Type B pancreatic cell (in vitro differentiated cells): ENCODE measurements at regions not wholly inside any gene's neighbourhood (a gene's known extent, or its start where the extent isn't known, plus 50 kb on each side); places are given as distances from the start of the nearest gene placed in this dataset.

Experiments
- DNase-seq: peaks from one replicate; pipeline ENCODE4 v3.0.0; 2021; ENCODE audit warnings: mixed read lengths; ENCODE audit not compliant: unreplicated experiment; ENCODE audit errors: extremely low spot score
- H3K27ac Mint-ChIP-seq: 2 replicates; pipeline ENCODE4 v1.8.0; 2021; ENCODE audit warnings: mild to moderate bottlenecking, mixed read lengths
- H3K27me3 Mint-ChIP-seq: 2 replicates; pipeline ENCODE4 v1.8.0; 2021; ENCODE audit warnings: mixed read lengths
- H3K36me3 Mint-ChIP-seq: 2 replicates; pipeline ENCODE4 v1.8.0; 2021; ENCODE audit warnings: mixed read lengths
- H3K4me1 Mint-ChIP-seq: one replicate; pipeline ENCODE4 v1.8.0; 2021; ENCODE audit warnings: mixed read lengths; ENCODE audit not compliant: unreplicated experiment
- H3K4me3 Mint-ChIP-seq: 2 replicates; pipeline ENCODE4 v1.8.0; 2021; ENCODE audit warnings: mild to moderate bottlenecking, mixed read lengths
- H3K9me3 Mint-ChIP-seq: 2 replicates; pipeline ENCODE4 v1.8.0; 2021; ENCODE audit warnings: mixed read lengths
- TF ChIP-seq, protein P1 (sequence below): fragments of 200-600 bp; sonication (generic); conservative IDR thresholded peaks from 2 replicates; pipeline ENCODE4 v1.5.0; 2021; ENCODE audit warnings: antibody characterized with exemption, mild to moderate bottlenecking

DNA sequence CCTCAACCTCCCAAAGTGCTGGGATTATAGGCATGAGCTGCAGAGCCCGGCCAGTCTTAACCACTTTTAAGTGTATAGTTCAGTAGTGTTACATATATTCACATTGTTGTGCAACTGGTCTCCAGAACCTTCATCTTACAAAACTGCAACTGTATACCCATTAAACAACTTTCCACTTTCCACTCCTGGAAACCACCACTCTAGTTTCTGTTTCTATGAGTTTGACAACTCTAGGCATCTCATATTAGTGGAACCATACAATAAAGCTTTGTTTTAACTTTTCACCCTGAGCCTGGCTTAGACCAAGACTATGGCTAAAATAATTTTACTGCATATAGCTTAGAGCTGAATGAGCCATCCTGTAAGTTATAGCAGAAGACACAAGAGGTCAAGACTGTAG, 108.0 kb upstream of the GOT2 start:
- no peaks in the 10 kb centered on the region for H3K4me1 Mint-ChIP-seq
- H3K4me3 Mint-ChIP-seq, result no peak overlapping the region
- no peaks in the 10 kb centered on the region for H3K36me3 Mint-ChIP-seq
- H3K27me3 Mint-ChIP-seq, result peaks cover 3% of the 10 kb centered on the region
- no peak for DNase-seq
- no peaks in the 10 kb centered on the region for H3K9me3 Mint-ChIP-seq
- no peak overlapping the region for H3K27ac Mint-ChIP-seq
- TF ChIP-seq, protein P1, sequence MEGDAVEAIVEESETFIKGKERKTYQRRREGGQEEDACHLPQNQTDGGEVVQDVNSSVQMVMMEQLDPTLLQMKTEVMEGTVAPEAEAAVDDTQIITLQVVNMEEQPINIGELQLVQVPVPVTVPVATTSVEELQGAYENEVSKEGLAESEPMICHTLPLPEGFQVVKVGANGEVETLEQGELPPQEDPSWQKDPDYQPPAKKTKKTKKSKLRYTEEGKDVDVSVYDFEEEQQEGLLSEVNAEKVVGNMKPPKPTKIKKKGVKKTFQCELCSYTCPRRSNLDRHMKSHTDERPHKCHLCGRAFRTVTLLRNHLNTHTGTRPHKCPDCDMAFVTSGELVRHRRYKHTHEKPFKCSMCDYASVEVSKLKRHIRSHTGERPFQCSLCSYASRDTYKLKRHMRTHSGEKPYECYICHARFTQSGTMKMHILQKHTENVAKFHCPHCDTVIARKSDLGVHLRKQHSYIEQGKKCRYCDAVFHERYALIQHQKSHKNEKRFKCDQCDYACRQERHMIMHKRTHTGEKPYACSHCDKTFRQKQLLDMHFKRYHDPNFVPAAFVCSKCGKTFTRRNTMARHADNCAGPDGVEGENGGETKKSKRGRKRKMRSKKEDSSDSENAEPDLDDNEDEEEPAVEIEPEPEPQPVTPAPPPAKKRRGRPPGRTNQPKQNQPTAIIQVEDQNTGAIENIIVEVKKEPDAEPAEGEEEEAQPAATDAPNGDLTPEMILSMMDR, result no peak

DNA sequence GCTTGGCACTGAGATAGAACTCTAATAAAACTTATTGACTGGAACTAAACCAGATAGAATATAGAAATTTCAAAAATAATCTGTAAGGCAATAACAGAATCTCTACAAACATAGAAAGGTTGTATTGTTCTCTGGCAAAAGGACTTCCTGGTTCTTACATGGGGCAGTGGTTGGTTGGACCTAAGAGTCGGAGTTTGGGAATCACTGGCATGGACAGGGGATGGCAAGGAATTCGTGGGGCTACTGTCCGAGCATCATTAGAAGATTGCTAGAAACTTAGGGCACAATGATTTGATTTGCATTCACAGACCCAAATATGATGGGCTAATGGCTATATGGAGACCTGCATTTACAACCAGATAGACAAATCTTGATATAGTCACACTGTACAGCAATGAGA, 103.8 kb upstream of the GOT2 start:
- Mint-ChIP-seq H3K27ac (no peak overlapping the region), H3K9me3 (no peaks in the 10 kb centered on the region), H3K4me3 (no peak overlapping the region), H3K36me3 (no peaks in the 10 kb centered on the region), H3K4me1 (no peaks in the 10 kb centered on the region), H3K27me3 (peaks cover 4% of the 10 kb centered on the region)
- DNase-seq, result no peak
- TF ChIP-seq, protein P1, result no peak

DNA sequence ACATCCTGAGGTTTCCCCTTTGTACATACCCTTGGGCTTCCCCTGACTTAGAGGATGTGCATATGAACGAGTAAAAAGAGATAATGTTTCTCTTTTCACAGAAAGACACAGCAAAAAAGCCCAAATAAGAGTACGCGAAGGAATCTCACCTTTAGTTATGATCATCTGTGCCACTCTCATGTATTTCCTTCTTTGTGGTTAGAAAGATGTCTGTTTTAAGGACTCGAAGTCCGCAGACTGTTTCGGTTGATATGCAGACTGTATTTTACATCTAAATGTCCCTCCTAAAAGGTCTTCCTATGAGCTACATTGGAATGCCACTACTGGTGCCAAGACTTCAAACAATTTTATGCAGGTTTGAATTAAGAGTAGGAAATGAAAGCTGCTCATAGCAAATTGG, 102.3 kb upstream of the GOT2 start:
- TF ChIP-seq, protein P1, result no peak
- Mint-ChIP-seq H3K27ac (no peak overlapping the region), H3K27me3 (peaks cover 4% of the 10 kb centered on the region), H3K36me3 (no peaks in the 10 kb centered on the region), H3K9me3 (no peaks in the 10 kb centered on the region), H3K4me3 (no peak overlapping the region), H3K4me1 (no peaks in the 10 kb centered on the region)
- DNase-seq, result no peak

DNA sequence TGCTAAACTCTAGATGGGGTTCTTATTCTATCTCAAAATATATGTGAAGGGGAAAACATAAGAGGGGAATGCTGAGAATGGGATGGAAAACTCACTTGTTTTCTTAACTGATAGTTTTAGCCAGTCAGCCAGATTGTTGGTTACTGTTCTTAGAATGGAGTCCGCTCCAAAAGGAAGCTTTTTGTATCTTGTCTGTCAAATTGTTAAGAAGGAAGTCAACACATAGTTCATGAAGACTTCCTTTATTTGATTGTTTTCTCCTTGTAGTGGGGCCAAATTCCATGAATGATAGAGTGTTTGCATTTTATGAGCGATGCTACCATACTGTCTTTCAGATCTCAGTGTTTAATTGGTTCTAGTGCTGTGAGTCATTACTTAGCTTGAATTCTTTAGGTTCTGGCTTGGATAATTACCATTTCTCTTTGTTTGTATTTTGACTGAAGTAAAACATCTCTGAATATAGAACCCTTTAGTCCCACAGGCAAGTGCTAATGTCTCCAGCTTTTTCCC, 98.3 kb upstream of the GOT2 start:
- no peaks in the 10 kb centered on the region for H3K4me1 Mint-ChIP-seq
- no peak overlapping the region for H3K27ac Mint-ChIP-seq
- H3K9me3 Mint-ChIP-seq, result no peaks in the 10 kb centered on the region
- peaks cover 4% of the 10 kb centered on the region for H3K27me3 Mint-ChIP-seq
- TF ChIP-seq, protein P1, result no peak
- H3K4me3 Mint-ChIP-seq, result no peak overlapping the region
- H3K36me3 Mint-ChIP-seq, result no peaks in the 10 kb centered on the region
- DNase-seq, result no peak

DNA sequence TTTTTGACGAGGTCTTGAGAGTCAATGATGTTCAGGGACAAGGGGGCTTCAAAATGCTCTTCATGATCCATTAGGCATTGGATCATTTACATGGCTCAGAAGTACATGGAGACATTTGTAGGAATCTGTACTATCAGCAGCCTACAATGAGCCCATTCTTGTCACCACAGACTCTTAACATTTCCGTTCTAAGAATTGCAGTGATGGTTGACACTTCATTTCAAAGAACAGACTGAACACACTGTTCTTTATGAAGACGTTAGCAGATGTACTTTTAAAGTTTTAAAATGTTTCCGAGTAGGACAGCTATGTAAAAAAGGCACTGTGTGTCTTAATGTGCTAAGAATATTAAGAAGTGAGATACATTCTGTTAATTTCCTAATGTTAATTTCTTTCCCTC, 97.3 kb upstream of the GOT2 start:
- Mint-ChIP-seq H3K27me3 (peaks cover 4% of the 10 kb centered on the region), H3K9me3 (no peaks in the 10 kb centered on the region), H3K36me3 (no peaks in the 10 kb centered on the region), H3K27ac (no peak overlapping the region), H3K4me1 (no peaks in the 10 kb centered on the region), H3K4me3 (no peak overlapping the region)
- TF ChIP-seq, protein P1, result no peak
- DNase-seq, result no peak
